GM20000 (cell line): ENCODE measurements at regions not wholly inside any gene's neighbourhood (a gene's known extent, or its start where the extent isn't known, plus 50 kb on each side); places are given as distances from the start of the nearest gene placed in this dataset.

Experiments
- DNase-seq: peaks from one replicate; pipeline ENCODE4 v3.0.0; 2012; ENCODE audit warnings: low spot score
- TF ChIP-seq, protein P1 (sequence below): IDR thresholded peaks from 2 replicates; pipeline ENCODE4 v1.5.1; 2012; ENCODE audit warnings: mild to moderate bottlenecking, control low read depth; ENCODE audit errors: extremely low read depth, missing control alignments

DNA sequence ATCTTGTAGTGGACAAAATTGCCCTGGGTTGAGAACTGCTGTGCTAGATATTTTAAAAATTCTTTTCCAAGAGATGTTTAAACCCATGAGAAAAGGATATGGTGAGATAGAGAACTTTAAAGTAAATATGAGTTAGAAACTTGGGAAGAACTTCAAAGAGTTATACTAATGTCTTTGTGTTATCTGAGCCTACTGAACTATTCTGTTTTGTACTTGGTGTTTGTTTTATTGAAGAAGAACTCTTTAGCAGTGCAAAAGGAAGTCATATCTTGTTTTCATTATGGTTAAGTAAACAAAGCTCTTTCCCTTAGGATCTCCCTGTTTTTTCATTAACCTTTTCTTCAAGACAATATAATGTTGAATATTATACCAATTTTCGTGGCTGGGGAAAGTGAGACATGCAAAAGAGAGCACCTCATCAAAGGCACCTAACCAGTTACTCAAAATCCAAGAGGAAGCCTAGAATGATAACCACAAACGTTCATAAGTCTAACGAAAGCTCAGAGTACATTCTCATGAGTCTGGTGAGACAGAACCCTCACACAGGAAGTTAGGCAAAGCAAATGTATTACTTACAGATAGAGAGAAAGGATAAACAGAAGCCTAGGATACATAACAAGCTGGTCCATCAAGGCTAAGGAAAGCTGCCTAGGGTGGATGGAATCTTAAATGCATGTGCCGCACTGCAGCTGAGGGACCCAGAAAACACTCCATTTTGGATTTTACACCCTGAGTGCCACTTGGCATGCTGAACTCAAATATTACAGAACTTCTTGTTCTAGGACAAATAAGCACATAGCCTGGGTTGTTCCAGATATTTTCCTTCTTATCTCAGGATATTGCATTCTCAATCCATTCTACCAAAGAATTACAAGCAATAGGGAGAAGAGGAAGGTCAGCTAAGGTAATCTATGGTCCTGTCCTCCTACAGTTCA, 112.5 kb upstream of the ANO3 start:
- TF ChIP-seq, protein P1, sequence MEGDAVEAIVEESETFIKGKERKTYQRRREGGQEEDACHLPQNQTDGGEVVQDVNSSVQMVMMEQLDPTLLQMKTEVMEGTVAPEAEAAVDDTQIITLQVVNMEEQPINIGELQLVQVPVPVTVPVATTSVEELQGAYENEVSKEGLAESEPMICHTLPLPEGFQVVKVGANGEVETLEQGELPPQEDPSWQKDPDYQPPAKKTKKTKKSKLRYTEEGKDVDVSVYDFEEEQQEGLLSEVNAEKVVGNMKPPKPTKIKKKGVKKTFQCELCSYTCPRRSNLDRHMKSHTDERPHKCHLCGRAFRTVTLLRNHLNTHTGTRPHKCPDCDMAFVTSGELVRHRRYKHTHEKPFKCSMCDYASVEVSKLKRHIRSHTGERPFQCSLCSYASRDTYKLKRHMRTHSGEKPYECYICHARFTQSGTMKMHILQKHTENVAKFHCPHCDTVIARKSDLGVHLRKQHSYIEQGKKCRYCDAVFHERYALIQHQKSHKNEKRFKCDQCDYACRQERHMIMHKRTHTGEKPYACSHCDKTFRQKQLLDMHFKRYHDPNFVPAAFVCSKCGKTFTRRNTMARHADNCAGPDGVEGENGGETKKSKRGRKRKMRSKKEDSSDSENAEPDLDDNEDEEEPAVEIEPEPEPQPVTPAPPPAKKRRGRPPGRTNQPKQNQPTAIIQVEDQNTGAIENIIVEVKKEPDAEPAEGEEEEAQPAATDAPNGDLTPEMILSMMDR = no peak
- no peak for DNase-seq

DNA sequence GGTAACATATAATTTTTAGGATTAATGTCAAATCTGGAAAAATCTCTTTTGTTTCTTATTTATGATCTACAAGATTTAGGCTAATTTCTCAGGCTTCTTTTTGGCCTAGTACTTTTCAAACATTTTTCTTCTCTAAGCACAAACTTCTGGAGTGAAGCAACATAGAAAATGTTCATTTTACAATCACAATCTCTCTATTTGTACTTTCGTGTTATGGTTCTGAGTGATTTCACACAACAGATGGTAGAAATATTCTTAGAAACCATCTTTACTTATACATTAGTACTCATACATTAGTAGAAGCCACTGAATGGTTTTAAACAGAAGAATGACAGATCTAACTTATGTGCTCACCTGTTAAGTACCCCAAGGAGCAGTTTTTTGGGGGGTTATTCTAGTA, 106.3 kb upstream of the ANO3 start:
- TF ChIP-seq, protein P1 = no peak
- no peak for DNase-seq

DNA sequence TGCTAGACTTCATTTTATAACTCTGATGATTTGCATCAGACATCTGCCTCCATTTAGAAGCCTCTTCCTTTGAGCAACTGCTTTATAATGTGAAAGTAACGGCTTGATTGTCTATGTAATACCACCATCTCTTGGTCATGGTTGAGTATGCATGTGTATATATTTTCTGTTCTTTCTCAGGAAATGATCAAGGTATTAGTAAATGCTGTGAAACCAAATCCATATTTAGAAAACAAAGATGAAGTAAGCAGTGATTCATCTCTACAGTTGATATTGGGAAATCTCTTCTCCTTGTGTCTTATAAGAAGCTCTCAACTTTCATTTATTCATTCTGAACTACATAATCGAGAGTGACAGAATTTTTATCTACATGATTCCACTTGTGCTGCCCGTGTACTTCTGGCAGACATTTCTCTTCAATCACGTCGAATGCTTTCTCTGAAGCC, 104.6 kb upstream of the ANO3 start:
- TF ChIP-seq, protein P1 = peak; percentile 27
- DNase-seq = peak; percentile 39

DNA sequence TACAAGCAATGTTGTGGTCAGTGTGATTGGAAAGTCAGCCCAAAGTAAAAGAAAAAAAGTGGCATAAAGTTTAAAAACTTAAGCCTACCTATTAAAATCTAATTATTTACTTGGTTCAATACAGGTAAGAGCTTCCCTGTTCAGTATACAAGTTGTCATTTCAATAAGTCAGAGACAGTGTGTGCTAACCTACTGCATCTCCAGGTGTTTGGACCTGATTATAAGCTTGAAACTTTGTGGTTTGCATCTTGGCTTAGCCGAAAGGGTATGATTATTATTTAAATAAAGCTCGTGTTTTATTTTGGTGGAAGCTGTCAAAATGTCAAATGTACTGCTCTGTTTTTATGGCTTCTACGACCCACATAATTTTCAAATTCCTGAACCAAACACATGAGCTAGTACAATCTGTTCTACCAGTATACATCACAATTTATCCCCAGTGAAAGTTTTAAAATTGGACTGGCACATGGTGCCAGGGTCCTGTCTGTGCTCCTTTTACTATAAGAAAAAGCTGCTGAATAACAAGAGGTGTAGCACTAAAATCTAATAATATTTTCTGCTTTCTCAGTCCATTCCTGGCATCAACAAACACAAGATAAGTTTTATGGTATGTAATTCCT, 103.9 kb upstream of the ANO3 start:
- TF ChIP-seq, protein P1 = no peak
- no peak for DNase-seq

DNA sequence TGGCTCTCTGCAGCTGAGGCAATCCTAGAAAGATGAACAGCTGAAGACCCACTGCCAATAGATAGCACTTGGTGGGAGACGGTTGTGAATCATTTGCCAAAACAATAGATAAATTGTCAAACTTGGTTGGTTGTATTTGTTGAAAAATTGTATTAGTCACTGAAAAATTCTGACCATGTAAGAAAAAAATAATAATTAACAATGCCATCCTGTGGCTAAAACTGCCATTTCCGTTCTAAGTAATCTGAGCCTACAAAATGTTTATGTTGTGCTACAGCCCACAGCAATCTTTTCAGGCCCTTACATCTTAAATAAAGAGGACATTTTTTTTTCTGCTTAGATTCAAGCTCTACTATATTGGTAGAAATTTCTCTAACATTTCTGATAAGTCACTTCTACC, 103.2 kb upstream of the ANO3 start:
- no peak for DNase-seq
- TF ChIP-seq, protein P1 = no peak

DNA sequence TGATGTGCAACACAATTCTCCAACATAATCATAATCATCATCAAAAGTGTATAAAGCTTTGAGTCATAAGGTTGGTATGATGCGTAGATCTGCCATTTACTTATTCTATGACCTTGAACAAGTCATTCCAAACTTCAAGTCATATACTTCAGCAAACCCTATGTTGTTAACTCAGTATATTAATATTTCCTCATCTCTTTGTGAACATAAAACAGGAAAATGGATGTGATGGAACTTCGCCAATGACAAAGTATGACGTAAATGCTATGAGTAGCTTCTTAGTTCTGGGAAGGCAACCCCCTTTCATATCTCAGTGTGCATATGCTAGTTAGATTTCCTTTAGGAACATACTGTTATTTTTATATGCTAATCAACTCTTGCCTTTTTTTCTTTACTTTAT, 102.7 kb upstream of the ANO3 start:
- no peak for DNase-seq
- TF ChIP-seq, protein P1 = no peak

DNA sequence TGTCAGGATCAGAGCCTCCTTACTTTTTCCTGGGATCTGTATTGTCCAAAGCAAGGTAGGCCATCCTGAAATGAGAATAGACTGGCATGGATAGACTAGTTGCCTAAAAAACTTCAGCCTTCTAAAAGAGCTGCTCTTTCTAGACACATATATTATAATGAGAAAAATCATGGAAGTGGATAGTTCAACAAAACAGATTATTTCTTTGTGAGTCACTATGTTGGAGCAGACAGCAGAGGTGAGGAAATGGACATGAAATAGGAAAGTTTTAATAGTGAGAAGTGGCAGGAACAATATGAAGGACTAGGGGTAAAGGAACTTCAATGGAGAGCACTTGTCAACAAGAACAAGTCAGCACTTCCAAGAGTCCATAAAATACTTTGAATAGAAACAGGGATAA, 101.9 kb upstream of the ANO3 start:
- DNase-seq = no peak
- TF ChIP-seq, protein P1 = no peak
